GM12873 (cell line): ENCODE measurements at regions not wholly inside any gene's neighbourhood (a gene's known extent, or its start where the extent isn't known, plus 50 kb on each side); places are given as distances from the start of the nearest gene placed in this dataset.

Source experiments
- TF ChIP-seq, protein P1 (sequence below): IDR thresholded peaks from 2 replicates; pipeline ENCODE4 v1.5.1; 2012; ENCODE audit warnings: low read depth, mild to moderate bottlenecking, moderate library complexity, low read length, control low read depth; ENCODE audit not compliant: insufficient read depth; ENCODE audit errors: missing control alignments

GRCh38 chr6:145244349-145245100 is 490.8 kb downstream of the EPM2A start:
- TF ChIP-seq, protein P1, sequence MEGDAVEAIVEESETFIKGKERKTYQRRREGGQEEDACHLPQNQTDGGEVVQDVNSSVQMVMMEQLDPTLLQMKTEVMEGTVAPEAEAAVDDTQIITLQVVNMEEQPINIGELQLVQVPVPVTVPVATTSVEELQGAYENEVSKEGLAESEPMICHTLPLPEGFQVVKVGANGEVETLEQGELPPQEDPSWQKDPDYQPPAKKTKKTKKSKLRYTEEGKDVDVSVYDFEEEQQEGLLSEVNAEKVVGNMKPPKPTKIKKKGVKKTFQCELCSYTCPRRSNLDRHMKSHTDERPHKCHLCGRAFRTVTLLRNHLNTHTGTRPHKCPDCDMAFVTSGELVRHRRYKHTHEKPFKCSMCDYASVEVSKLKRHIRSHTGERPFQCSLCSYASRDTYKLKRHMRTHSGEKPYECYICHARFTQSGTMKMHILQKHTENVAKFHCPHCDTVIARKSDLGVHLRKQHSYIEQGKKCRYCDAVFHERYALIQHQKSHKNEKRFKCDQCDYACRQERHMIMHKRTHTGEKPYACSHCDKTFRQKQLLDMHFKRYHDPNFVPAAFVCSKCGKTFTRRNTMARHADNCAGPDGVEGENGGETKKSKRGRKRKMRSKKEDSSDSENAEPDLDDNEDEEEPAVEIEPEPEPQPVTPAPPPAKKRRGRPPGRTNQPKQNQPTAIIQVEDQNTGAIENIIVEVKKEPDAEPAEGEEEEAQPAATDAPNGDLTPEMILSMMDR: no peak

DNA sequence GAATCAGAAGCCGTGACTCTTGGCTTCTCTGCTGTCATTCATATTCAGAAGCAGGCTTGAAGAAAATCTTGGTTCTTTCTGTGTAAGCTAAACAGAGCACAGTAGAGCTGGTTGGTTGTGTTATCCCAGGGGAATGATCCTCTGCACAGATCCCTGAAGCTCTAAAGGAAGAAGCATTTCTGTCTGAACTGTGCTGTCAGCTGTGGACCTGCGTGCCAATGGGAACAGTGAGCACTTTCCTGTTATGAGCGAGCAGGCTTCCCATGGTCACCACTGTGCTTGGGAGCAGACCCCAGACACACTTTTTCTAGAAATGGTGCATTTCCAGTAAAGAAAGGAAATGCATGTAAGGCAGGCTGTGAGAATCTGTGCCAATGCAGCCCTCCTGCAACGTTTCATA is 490.2 kb downstream of the EPM2A start:
- TF ChIP-seq, protein P1: no peak

- TF ChIP-seq, protein P1: no peak
These were observed 487.5 kb downstream of the EPM2A start for GRCh38 chr6:145247692-145248419.

- TF ChIP-seq, protein P1: no peak
These were observed 484.9 kb downstream of the EPM2A start for GRCh38 chr6:145250436-145250835.

- TF ChIP-seq, protein P1: no peak
These were observed 482.6 kb downstream of the EPM2A start for GRCh38 chr6:145252737-145253136.

- TF ChIP-seq, protein P1: no peak
These were observed 480.5 kb downstream of the EPM2A start for GRCh38 chr6:145254649-145255401.

GRCh38 chr6:145257704-145258103 is 477.6 kb downstream of the EPM2A start:
- TF ChIP-seq, protein P1: no peak
